ENCODE measurements at regions not wholly inside any gene's neighbourhood (a gene's known extent, or its start where the extent isn't known, plus 50 kb on each side); places are given as distances from the start of the nearest gene placed in this dataset.

DNA sequence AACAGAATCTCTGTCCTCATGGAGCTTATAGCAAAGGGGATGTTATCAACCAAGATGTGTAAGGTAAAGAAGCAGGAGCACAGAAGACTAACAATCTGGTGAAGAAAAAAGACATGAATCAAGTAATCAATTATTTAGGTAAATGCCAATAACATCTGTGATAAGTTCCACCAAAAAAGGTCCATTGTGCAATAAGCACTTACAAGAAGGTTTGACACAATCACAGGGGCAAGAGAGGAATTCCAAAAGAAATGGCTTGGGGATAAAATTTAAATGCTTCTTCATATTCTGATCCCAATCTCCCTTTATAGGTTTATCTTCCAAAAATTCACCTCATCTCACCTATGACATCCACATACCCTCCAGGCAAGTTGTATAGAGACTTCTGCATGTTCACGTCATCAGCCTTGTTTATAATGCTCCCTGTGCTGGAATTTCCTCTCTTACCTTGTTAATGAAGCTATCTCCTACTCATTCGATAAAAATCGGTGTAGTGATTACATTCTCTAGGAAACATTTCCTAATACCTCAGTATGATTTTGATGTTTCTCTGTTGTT is 53.6 kb upstream of the DPT start:
- DNase-seq (ENCODE audit: low spot score): no peak

DNA sequence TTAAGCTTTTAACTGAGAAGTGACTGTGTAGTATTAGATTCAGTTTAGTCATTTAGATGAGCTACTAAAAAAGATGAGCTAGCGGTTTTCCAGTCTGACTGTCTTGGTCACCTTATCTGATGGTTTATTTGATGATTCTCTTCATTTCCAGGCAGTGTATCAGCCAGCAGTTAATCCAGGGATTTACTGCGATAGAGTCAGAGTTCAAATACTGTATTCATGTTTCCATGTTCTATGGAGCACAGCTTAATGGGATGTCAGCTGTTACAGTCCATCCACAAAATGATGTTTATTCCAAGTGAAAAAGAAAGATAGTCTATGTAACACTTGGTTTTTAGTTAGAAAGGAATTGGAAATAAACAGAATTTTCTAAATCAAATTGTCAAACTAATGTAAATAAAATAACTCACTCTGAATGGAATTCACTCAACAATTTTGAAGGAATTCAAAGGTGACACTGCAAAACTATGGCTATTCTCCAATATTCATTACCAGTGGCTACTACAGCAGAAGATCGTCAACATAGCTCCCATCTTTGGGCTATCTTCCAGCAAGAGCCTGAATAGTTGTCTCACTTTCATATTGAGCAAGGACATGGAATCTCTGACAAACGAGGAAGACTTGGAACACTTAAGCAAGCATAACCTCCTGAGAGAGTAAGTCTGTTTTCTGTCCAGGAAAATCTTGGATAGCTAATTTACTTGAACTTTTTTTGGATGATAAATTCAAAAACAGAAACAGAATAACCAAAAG is 54.6 kb upstream of the DPT start:
- DNase-seq (ENCODE audit: low spot score): no peak

DNA sequence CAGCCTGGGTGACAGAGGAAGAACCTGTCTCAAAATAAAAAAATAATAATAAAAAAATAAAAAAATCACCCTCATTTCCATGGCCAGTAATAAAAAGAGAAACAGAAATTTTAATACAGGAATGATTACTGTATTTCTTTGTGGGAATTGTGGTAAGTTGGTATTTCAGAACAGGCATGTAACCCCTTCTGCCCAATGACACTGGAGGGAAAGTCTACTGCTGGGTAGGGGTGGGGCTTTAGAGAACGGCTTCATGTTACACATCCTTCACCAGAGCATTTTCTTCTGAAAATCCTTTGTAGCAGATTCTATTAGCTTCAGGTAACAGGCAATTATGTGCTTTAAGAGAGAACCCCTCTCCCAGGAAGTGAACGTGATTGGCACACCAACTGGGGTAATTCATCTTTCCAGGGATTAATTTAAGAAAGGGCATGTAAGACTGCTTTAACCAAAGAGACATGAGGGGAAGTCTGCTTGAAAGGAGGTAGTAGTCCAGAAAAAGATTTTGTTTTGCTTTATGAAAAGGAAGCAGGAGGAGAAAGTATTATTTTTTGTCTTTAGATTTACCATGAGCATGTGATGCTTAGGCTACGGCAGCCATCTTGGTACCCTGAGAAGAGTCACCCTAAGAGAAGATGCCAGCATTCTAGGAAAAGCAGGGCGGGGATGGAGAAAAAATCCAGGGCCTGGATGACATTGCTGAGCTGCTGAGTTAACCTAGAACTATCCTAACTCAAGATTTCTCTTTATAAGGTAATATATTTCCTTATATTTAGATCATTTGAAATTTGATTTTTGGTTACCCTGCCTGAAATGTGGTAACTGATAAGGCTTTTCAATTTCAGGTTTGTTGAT is 57.7 kb upstream of the DPT start:
- no peak for DNase-seq (ENCODE audit: low spot score)

DNA sequence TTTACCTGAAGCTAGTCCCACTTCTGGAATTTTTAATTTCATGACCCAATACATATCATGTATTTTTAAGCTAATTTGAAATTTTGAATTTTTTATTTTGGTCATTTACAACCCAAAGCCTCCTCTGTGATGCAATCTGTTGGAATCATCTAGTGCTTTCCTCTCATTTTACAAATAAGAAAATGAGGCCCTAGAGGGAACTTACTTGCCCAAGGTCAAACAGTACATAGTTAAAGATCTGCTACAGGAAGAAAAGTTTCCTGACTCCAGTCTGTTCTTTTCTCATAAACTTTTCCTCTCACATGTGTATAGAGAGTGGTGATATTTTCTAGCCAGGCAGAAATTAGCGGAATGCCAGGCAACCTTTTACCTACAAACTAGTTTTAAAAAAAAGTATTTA is 59.3 kb upstream of the DPT start:
- DNase-seq (ENCODE audit: low spot score): no peak

DNA sequence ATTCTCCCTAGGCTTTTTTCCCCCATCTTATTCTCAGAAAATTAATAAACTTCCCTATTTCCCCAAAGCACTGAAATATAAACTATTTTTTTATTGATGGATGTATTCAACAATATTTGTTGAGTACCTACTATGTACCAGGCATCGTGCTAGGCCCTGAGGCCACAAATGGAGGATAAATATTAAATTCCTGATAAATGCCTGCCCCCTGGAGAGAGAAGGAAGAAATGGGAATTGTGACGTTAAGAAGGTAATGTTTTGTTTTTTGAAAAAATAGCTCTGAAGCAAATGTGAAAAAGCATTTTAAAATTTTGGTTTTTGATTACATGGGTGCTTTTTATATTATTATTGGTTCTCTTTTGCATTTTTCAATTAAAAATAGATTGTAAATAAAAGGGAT is 60.5 kb upstream of the DPT start:
- no peak for DNase-seq (ENCODE audit: low spot score)

DNA sequence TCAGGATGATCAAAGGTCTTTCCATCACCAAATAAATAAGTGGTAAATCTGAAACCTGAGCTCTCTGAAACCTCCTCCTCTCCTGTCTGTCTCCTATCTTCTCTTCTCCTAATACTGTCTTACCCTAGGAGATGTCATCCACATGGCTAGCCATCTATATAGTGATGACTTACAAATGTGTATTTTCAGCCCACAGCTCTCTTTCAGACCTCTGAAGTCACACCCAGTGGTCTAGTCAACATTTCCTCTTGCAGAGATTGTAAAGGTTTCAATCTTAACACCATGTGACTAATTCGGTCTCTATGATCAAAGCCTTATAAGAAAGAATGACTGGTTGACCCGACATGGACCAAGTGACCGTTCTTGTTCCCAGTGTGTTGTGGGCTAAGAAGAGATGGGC is 63.1 kb upstream of the DPT start:
- no peak for DNase-seq (ENCODE audit: low spot score)

DNA sequence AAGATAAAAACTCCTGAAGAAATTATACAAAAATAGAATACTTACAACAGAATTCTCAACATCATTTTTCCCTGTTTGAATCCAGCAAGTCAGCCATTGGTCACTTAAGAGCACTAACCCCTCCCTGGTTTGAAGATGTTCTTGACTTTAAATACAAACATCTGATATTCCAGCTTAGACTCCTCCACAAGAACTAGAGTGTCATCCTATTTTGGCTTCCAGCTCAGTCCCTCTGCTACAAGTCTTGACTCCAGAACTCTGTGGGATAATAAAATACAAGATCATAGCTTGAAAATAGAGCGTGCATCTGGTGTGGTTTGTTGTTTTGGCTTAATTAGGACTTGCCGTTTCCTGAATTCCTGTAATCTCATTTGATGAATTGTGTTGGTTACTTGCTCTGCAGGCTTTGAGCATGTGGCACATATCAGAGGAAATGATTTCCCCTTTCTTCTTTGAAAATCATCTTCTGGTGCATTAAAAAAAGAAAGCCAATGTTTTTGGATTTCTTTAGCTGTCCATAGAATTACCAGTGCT is 63.7 kb upstream of the DPT start:
- peak; percentile 34 for DNase-seq (ENCODE audit: low spot score)

DNA sequence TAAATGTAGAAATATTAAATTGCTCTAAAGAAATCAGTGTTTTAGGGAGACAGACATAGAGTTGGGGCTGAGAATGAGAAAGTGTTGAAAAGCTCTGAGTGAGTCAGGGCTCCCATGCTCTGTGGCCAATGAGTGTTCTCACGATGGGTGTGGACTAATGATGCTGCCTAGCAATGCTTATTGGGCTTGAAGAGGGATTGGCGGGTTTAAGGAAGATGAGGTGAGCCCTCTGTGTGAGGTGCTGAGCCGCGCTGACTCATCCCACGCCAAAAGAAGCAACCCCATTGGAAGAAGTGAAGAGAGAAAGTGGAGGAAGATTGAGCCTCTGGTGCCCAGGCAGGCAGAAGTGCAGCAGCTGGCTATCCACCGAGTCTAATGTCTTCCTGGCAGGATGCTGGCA is 65.1 kb upstream of the DPT start:
- no peak for DNase-seq (ENCODE audit: low spot score)

DNA sequence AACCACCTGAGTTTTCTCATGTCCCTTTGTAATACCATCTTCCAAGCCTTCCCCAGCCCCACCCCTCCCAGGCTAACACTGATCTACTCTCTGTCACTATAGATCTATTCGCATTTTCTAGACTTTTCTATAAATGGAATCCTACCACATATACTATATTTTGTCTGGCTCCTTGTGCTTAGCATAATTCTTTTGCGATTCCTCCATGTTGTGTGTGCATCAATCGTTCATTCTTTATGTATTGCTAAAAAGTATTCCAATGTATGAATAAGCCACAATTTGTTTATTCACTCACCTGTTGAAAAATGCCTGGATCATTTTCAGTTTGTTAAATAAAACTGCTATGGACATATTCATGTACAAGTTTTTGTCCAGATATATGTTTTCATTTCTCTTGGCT is 66.7 kb upstream of the DPT start:
- DNase-seq (ENCODE audit: low spot score): no peak

DNA sequence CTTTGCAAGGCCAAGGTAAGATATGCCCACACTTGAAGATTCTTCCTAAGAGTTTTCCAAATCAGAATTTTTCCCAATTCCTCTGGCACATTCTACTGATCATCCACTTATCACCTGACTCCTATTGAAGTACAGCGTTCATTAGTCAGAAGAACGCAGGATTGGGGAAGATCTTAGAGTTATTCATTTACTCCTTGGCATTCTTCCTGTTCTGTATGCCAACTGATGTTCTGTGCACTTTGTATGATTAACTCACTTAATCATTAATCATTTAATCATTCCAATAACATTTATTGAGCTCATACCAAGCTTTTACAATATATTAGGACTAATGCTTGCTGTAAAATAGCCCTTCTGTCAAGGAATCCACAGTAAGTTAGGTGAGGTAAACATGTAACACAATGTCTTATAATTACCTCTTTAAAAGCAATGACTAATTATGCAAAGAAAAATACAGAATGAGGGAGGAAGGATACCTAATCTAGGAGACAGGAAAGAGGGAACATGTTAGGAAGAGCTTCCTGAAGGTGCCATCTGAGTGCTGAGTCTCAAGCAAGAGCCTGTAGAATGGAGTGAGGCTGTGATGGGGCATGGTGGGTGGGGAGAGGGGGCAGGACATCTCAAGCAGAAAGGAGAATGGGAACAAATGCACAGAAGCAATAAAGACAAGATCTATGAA is 71.1 kb upstream of the DPT start:
- no peak for DNase-seq (ENCODE audit: low spot score)

DNA sequence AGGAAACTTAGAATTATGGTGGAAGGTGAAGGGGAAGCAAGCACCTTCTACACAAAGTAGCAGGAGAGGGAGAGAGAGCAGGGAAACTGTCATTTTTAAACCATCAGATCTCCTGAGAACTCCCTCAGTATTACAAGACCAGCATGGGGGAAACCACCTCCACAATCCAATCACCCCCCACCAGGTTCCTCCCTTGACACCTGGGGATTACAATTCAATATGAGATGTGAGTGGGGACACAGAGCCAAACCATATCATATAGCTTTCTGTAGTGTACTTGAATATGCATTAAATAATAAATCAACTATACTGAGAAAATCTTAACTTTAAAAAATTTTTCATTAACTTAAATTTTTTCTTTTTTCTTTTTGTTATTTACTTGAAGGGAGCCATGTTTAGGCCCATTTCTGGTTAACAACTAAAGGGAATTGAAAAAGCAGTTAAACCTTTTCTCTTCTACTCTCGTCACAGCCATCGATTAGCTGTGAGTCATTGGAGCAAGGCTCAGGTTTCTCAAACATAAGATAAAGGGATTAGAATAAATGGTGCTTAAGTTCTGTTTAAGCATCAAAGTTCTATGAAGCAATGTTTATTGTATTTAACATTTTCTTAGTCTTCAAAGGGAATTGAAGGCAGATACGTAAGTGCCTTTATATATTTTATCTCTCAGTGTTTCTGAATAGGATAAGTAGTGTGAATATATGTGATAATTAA is 72.2 kb upstream of the DPT start:
- no peak for DNase-seq (ENCODE audit: low spot score)

DNA sequence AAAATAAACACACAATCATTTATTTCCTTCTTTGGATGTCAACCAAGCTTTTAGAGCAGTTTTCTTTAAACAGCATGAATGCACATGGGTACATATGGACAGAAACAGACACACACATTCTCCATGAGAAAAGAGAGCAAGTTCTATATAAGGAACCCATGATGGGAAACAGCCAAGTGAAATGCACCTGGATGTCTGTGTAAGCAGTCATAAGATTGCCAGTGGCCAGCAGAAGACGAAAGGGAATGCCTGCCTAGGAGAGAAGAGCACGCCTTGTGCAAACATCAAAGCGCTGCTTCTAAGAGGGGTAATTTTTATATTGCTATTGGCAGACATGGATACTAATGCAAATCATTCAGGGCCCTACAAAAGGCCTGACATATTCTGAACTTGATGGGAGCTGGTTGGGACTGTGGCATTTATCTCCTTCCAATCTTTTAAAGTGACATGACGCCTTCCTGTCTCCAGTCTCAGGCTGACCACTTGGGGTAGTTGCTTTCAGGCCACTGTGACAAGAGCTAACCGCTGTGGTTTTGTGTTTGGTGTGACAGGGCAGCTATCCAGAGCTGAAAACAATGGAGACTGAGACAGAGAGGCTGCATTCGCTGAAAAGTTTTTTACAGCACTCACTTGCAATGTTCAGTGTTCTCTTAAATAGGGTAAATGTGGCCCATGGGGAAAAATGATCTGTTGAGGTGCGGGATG is 75.0 kb upstream of the DPT start:
- DNase-seq (ENCODE audit: low spot score): peak; percentile 74

DNA sequence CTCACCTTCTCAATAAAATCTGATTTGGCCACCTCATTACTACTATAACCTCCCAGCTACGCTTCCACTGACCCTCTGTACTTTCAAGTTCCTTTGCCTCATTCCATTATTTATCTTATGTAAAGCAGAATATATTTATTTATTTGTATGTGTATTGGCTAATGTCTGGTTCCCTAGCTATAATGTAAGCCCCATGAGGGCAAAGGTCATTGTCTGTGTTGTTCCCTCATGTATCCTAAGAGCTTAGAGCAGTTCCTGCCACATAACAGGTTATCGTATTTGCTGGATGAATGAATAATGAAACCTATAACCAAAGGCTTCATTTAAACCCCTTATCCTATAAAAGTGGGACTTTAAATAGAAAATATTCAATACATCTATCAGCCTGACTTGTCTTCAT is 77.9 kb upstream of the DPT start:
- DNase-seq (ENCODE audit: low spot score): no peak

DNA sequence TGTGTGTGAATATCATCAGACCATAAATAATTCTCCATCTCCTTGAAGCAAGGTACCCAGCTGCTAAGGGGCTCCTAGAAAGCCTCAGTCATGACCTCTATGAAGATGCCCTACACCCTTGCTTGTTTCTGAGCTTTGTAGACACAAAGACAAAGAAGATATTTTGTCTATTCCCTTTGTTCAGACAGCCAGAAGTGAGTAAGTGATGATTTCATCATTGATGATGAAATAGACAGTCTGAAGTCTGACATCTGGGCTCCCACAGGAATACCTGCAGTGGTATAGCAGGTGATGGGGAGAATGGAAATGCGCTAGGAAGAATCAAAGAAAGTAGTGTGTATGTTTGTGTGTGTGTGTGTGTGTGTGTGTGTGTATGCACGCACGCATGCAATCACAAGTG is 82.2 kb upstream of the DPT start:
- no peak for DNase-seq (ENCODE audit: low spot score)

DNA sequence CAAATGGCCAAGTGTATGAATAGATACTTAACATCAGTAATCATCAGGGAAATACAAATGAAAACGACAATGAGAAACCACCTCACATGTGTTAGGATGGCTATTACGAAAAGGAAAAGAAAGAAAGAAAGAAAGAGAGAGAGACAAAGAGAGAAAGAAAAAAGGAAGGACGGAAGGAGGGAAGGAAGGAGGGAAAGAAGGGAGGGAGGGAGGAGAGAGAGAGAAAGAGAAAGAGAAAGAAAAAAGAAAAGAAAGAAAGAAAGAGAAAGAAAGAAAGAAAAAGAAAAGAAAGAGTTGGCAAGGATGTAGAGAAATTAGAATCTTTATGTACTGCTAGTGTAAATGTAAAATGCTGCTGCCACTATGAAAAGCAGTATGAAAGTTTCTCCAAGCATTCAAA is 90.7 kb upstream of the DPT start:
- DNase-seq (ENCODE audit: low spot score): no peak

DNA sequence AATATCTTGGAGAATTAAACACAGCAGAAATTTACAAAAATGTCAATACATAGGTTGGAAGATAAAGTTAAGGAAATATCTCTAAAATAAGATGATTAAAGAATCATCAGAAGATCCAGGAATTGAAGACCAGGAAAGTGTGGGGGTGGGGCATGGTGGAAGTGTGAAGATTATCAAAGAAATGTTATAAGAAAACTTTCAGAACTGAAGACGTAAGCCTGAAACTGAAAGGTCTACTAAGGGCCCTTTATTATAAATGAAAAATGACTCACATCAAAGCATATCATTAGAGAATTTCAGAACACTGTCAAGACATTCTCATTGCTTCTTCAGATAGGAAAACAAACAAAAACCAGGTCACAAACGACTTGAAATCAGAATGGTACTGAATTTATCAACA is 92.4 kb upstream of the DPT start:
- DNase-seq (ENCODE audit: low spot score): no peak

DNA sequence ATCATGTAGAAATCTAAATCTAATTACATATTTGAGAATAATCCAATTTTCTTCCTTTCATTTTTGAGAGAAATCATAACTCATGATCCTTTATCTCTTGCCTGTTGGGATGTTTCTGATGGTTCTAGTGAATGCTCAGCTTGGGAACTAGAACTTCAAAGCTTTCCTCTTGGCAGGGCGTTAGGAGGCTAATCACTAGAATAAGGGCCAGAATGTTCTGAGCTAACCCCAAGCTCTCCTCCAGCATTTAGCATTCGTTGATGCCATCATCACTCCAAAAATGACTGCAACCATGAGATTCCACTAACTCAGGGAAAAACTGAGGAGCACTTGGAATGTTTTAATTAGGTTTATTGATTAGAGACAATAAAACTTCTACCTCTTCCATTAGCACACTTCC is 93.9 kb upstream of the DPT start:
- DNase-seq (ENCODE audit: low spot score): no peak

DNA sequence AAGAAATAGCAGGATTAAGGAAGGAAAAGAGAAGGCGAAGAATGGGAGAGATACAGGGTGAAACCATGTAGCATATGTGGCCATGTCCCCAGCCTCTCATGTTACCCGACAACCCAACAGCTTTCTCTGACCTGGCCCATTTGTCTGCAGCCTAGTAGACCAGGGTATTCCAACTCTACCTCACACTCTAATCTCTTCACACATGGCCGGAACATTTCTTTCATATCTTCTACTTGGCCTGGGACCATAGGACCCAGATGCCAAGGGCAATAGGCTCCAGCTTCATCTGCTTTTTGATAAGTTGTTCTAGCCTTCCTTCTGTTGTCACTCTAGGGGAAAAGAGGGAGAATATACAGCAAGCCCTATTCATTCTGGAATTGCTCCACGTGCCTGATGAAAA is 95.0 kb upstream of the DPT start:
- DNase-seq (ENCODE audit: low spot score): no peak

DNA sequence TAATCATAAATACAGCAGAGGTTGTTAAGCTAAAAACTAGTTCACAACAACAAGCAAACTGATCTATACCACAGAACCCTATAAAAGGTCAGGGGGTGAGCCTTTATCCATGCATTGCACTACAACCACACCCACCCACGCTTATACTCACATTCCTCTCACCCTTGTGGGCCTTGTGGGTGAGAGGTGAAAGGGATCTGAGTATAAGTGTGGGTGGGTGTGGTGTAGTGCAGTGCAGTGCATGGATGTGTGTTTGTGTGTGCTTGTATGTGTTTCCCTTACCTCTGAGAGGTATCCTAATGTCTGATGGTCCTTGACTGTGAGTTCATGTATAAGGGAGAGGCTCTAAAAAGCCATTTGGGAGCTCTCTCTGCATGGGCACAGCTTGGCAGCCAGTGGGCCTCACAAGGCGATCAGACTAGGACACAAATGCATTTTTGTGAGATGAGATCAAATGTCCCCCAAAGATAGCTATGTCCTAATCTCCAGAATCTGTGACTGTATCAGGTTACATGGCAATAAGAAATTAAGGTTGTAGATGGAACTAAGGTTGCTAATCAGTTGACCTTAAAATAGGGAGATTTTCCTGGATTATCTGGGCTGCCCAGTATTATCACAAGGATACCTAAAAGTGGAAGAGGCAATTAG is 95.5 kb upstream of the DPT start:
- DNase-seq (ENCODE audit: low spot score): no peak

DNA sequence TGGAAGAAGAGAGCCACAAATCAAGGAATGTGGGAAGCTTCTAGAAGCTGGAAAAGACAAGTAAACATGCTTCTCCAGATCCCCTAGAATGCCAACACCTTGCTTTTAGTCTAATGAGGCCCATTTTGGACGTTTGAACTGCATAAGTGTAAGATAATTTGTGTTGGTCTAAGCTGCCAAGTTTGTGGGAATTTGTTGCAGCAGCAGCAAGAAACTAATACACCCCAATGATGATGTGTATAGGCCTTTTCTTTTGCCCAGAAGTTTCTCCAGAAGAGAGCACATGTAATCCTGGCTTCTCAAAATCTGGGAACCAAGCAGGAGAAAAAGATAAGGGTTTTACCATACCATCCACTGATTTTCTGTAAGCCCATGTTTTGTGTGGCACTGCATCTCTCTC is 96.1 kb upstream of the DPT start:
- DNase-seq (ENCODE audit: low spot score): no peak

DNA sequence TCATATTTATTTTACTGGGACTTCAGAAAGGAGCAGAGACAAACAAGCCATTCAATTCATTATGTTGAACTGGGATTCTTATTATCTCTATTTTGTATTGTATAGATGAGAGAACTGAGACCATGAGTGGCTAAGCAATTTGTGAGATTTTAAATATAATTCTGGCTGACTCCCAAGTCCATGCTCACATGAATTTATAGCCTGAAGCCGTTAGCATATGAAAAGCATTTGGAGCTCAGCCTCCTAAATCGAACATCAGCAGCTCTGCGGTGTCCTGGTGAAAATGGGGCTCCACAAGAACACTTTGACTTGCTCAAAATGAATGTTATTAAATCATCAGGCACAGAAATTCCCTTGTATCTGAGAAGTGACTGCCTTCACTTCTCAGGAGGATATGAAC is 96.8 kb upstream of the DPT start:
- DNase-seq (ENCODE audit: low spot score): no peak

Data from Ammon's horn (tissue), 1 donor.